SK-N-MC (cell line): ENCODE measurements at regions not wholly inside any gene's neighbourhood (a gene's known extent, or its start where the extent isn't known, plus 50 kb on each side); places are given as distances from the start of the nearest gene placed in this dataset.
"Not testable (repeated sequence)": the region's sequence is repeated elsewhere in the genome, so short reads cannot be mapped to it uniquely, and the experiment has no call there.

ENCODE experiments used
- DNase-seq: peaks from one replicate; pipeline ENCODE4 v3.0.0-alpha.2; 2011; ENCODE audit warnings: low read depth, low spot score
- H3K27ac ChIP-seq: fragments of 200-600 bp; sonication (generic); 2 replicates; pipeline ENCODE4 v1.5.1; 2016; ENCODE audit warnings: mixed run types
- H3K36me3 ChIP-seq: fragments of 200-600 bp; sonication (generic); 2 replicates; pipeline ENCODE4 v1.6.1; 2017; ENCODE audit warnings: antibody characterized with exemption, low read length, mixed read lengths; ENCODE audit not compliant: insufficient read depth
- H3K4me3 ChIP-seq: fragments of 200-600 bp; sonication (generic); 2 replicates; pipeline ENCODE4 v1.5.1; 2016
- H3K9ac ChIP-seq: fragments of 200-600 bp; sonication (generic); 2 replicates; pipeline ENCODE4 v1.8.0; 2017; ENCODE audit warnings: mixed run types, mixed read lengths; ENCODE audit not compliant: insufficient read length
- H3K9me3 ChIP-seq: fragments of 200-600 bp; sonication (generic); 2 replicates; pipeline ENCODE4 v1.6.1; 2017; ENCODE audit warnings: low read depth, mild to moderate bottlenecking, antibody characterized with exemption, low read length, moderate library complexity, mixed read lengths
- EZH2 ChIP-seq: fragments of 200-600 bp; sonication (generic); IDR thresholded peaks from one replicate; pipeline ENCODE4 v1.6.1; 2017; ENCODE audit warnings: antibody characterized with exemption
- FOXP2 ChIP-seq: optimal IDR thresholded peaks from 2 replicates; pipeline ENCODE3; 2011; ENCODE audit warnings: mild to moderate bottlenecking, moderate library complexity; ENCODE audit not compliant: insufficient read depth; ENCODE audit errors: extremely low read length, control extremely low read depth
- POLR2AphosphoS5 ChIP-seq: IDR thresholded peaks from 2 replicates; pipeline ENCODE4 v1.6.1; 2012; ENCODE audit warnings: mild to moderate bottlenecking, low read depth, low read length, borderline replicate concordance

GRCh38 chr5:121478636-121479035 is 373.0 kb upstream of the FTMT start:
- no peak overlapping the region for H3K4me3 ChIP-seq
- H3K9me3 ChIP-seq, result no peaks in the 10 kb centered on the region
- no peaks in the 10 kb centered on the region for H3K36me3 ChIP-seq
- DNase-seq, result no peak
- no peak overlapping the region for H3K9ac ChIP-seq
- H3K27ac ChIP-seq, result no peak overlapping the region
- no peak for TF ChIP-seq FOXP2
- no peak for TF ChIP-seq POLR2AphosphoS5
- no peak for TF ChIP-seq EZH2

- TF ChIP-seq POLR2AphosphoS5, result no peak
- no peak for TF ChIP-seq EZH2
- no peak for TF ChIP-seq FOXP2
- H3K27ac ChIP-seq, result no peak overlapping the region
- no peak overlapping the region for H3K4me3 ChIP-seq
- H3K36me3 ChIP-seq, result no peaks in the 10 kb centered on the region
- no peak overlapping the region for H3K9ac ChIP-seq
- no peak for DNase-seq
- no peaks in the 10 kb centered on the region for H3K9me3 ChIP-seq
Observed at GRCh38 chr5:121479337-121479736, 372.3 kb upstream of the FTMT start.

GRCh38 chr5:121485281-121485680 is 366.4 kb upstream of the FTMT start:
- no peak for DNase-seq
- Histone ChIP-seq H3K27ac (no peak overlapping the region), H3K9me3 (no peaks in the 10 kb centered on the region), H3K4me3 (no peak overlapping the region), H3K36me3 (no peaks in the 10 kb centered on the region), H3K9ac (no peak overlapping the region)
- TF ChIP-seq POLR2AphosphoS5 (no peak), FOXP2 (no peak)

GRCh38 chr5:121485999-121486398 is 365.7 kb upstream of the FTMT start:
- H3K27ac ChIP-seq, DNase-seq, H3K9ac ChIP-seq, H3K36me3 ChIP-seq, H3K9me3 ChIP-seq, H3K4me3 ChIP-seq: not testable (repeated sequence)

GRCh38 chr5:121489972-121490371 is 361.7 kb upstream of the FTMT start:
- Histone ChIP-seq H3K27ac (no peak overlapping the region), H3K4me3 (no peak overlapping the region), H3K36me3 (no peaks in the 10 kb centered on the region), H3K9me3 (no peaks in the 10 kb centered on the region), H3K9ac (no peak overlapping the region)
- TF ChIP-seq FOXP2 (no peak), EZH2 (no peak), POLR2AphosphoS5 (no peak)
- no peak for DNase-seq

- Histone ChIP-seq H3K4me3 (no peak overlapping the region), H3K9me3 (no peaks in the 10 kb centered on the region), H3K27ac (no peak overlapping the region), H3K36me3 (no peaks in the 10 kb centered on the region), H3K9ac (no peak overlapping the region)
- DNase-seq, result no peak
- TF ChIP-seq FOXP2 (no peak), POLR2AphosphoS5 (no peak), EZH2 (no peak)
Observed at GRCh38 chr5:121497176-121497575, 354.5 kb upstream of the FTMT start.

- H3K9me3 ChIP-seq, result no peaks in the 10 kb centered on the region
- TF ChIP-seq FOXP2 (no peak), EZH2 (no peak), POLR2AphosphoS5 (no peak)
- H3K36me3 ChIP-seq, result no peaks in the 10 kb centered on the region
- H3K27ac ChIP-seq, result no peak overlapping the region
- no peak overlapping the region for H3K4me3 ChIP-seq
- H3K9ac ChIP-seq, result no peak overlapping the region
- DNase-seq, result no peak
Observed at GRCh38 chr5:121500310-121500709, 351.4 kb upstream of the FTMT start.

GRCh38 chr5:121503111-121503840 is 348.4 kb upstream of the FTMT start:
- peak overlapping the region; percentile 40 for H3K4me3 ChIP-seq
- no peak for TF ChIP-seq FOXP2
- TF ChIP-seq POLR2AphosphoS5, result no peak
- no peak for TF ChIP-seq EZH2
- H3K9ac ChIP-seq, result no peak overlapping the region
- peak; percentile 30 for DNase-seq
- H3K27ac ChIP-seq, result peak overlapping the region; percentile 27; the same call in 1 of the 2 replicates
- H3K36me3 ChIP-seq, result no peaks in the 10 kb centered on the region
- no peaks in the 10 kb centered on the region for H3K9me3 ChIP-seq

GRCh38 chr5:121516997-121517396 is 334.7 kb upstream of the FTMT start:
- peak overlapping the region; percentile 20; the same call in 1 of the 2 replicates for H3K4me3 ChIP-seq
- H3K9ac ChIP-seq, result no peak overlapping the region
- no peak for TF ChIP-seq EZH2
- TF ChIP-seq POLR2AphosphoS5, result no peak
- TF ChIP-seq FOXP2, result no peak
- no peaks in the 10 kb centered on the region for H3K36me3 ChIP-seq
- DNase-seq, result no peak
- no peak overlapping the region for H3K27ac ChIP-seq
- no peaks in the 10 kb centered on the region for H3K9me3 ChIP-seq
